Neural progenitor cell (in vitro differentiated cells): ENCODE measurements at regions not wholly inside any gene's neighbourhood (a gene's known extent, or its start where the extent isn't known, plus 50 kb on each side); places are given as distances from the start of the nearest gene placed in this dataset.

Source experiments
- DNase-seq: peaks from one replicate; pipeline ENCODE4 v3.0.0-alpha.2; 2016; ENCODE audit warnings: low spot score
- H2AFZ ChIP-seq: fragments of 200-600 bp; sonication (generic); replicated peaks from 2 replicates; pipeline ENCODE4 v1.6.1; 2016; ENCODE audit warnings: antibody characterized with exemption
- H3F3A ChIP-seq: fragments of 200-600 bp; sonication (generic); 2 replicates; pipeline ENCODE4 v1.6.1; 2016; ENCODE audit warnings: antibody characterized with exemption, low read depth
- H3K27ac ChIP-seq: fragments of 200-600 bp; sonication (generic); 2 replicates; pipeline ENCODE4 v1.5.1; 2016; ENCODE audit warnings: mild to moderate bottlenecking
- H3K27me3 ChIP-seq: fragments of 200-600 bp; sonication (generic); 2 replicates; pipeline ENCODE4 v1.6.1; 2016; ENCODE audit warnings: mild to moderate bottlenecking, moderate library complexity
- H3K36me3 ChIP-seq: fragments of 200-600 bp; sonication (generic); 2 replicates; pipeline ENCODE4 v1.5.1; 2016
- H3K4me1 ChIP-seq: fragments of 200-600 bp; sonication (generic); 2 replicates; pipeline ENCODE4 v1.6.1; 2016; ENCODE audit warnings: mixed run types
- H3K4me2 ChIP-seq: fragments of 200-600 bp; sonication (generic); 2 replicates; pipeline ENCODE4 v1.6.1; 2016
- H3K4me3 ChIP-seq: fragments of 200-600 bp; sonication (generic); 2 replicates; pipeline ENCODE4 v1.5.1; 2016
- H3K79me2 ChIP-seq: fragments of 200-600 bp; sonication (generic); 2 replicates; pipeline ENCODE4 v1.6.1; 2016; ENCODE audit warnings: low read depth
- H3K9ac ChIP-seq: fragments of 200-600 bp; sonication (generic); 2 replicates; pipeline ENCODE4 v1.6.1; 2016
- H3K9me3 ChIP-seq: fragments of 200-600 bp; sonication (generic); 2 replicates; pipeline ENCODE4 v1.5.1; 2016; ENCODE audit warnings: low read depth
- H4K20me1 ChIP-seq: fragments of 200-600 bp; sonication (generic); 2 replicates; pipeline ENCODE4 v1.6.1; 2016; ENCODE audit warnings: low read depth
- H3K27ac Mint-ChIP-seq: 3 replicates; pipeline ENCODE4 v1.8.0; 2021; ENCODE audit warnings: mixed read lengths
- H3K27me3 Mint-ChIP-seq: 2 replicates; pipeline ENCODE4 v1.8.0; 2022; ENCODE audit warnings: low read depth, mild to moderate bottlenecking, inconsistent platforms, moderate library complexity, mixed read lengths; ENCODE audit not compliant: insufficient read depth
- H3K36me3 Mint-ChIP-seq: 3 replicates; pipeline ENCODE4 v1.8.0; 2021; ENCODE audit warnings: mixed read lengths
- H3K4me1 Mint-ChIP-seq: 3 replicates; pipeline ENCODE4 v1.8.0; 2021; ENCODE audit warnings: mixed read lengths
- H3K4me3 Mint-ChIP-seq: 3 replicates; pipeline ENCODE4 v1.8.0; 2021; ENCODE audit warnings: mild to moderate bottlenecking, moderate library complexity, mixed read lengths
- H3K9me3 Mint-ChIP-seq: 3 replicates; pipeline ENCODE4 v1.8.0; 2020; ENCODE audit warnings: mixed read lengths
- CTCF ChIP-seq: fragments of 200-600 bp; sonication (generic); IDR thresholded peaks from 2 replicates; pipeline ENCODE4 v1.5.1; 2017; ENCODE audit warnings: antibody characterized with exemption, mild to moderate bottlenecking
- EZH2 ChIP-seq: fragments of 200-600 bp; sonication (generic); IDR thresholded peaks from 2 replicates; pipeline ENCODE4 v1.6.1; 2017; ENCODE audit warnings: antibody characterized with exemption, mild to moderate bottlenecking, moderate library complexity
- EZH2phosphoT487 ChIP-seq: fragments of 200-600 bp; sonication (generic); IDR thresholded peaks from 2 replicates; pipeline ENCODE4 v1.6.1; 2017; ENCODE audit warnings: antibody characterized with exemption

DNA sequence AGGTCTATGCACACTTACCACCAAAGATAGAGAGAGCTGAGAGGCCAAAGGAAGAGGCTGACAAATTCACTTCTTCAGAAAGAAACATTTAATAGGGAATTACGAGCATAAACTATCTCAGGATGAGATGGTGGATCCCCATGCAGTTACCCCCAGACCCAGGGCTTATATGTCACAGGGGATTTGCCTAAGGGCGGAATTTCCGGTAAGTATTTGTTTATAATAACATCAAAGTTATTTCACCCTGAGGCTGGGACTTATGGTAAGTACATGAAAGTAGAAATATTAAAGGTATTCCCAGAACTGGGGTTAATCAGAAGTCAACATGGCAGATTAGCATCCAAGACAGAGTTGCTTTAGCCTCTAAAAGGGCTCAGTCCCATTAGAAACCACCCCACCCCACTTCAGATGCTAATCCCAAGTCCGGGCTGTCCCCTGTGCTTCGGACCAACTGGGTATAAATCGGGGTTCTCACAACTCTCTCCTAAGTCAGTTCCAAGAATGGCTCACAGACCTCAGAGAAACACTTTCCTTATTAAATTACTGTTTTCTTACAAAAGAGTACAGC lies 247.4 kb upstream of the ZP4 start:
- H3K4me2 ChIP-seq, result no peak overlapping the region
- no peak for DNase-seq
- Mint-ChIP-seq H3K4me1 (no peaks in the 10 kb centered on the region), H3K36me3 (no peaks in the 10 kb centered on the region), H3K4me3 (no peak overlapping the region), H3K27ac (no peak overlapping the region), H3K9me3 (no peaks in the 10 kb centered on the region), H3K27me3 (no peaks in the 10 kb centered on the region)
- peak overlapping the region; percentile 34 for H2AFZ ChIP-seq
- no peaks in the 10 kb centered on the region for H3K4me1 ChIP-seq
- no peak overlapping the region for H3K4me3 ChIP-seq
- no peaks in the 10 kb centered on the region for H3F3A ChIP-seq
- no peaks in the 10 kb centered on the region for H3K9me3 ChIP-seq
- H3K79me2 ChIP-seq, result no peaks in the 10 kb centered on the region
- no peaks in the 10 kb centered on the region for H3K27me3 ChIP-seq
- TF ChIP-seq EZH2phosphoT487 (no peak), CTCF (no peak), EZH2 (no peak)
- no peak overlapping the region for H3K9ac ChIP-seq
- no peaks in the 10 kb centered on the region for H3K36me3 ChIP-seq
- no peak overlapping the region for H3K27ac ChIP-seq
- no peaks in the 10 kb centered on the region for H4K20me1 ChIP-seq

- Histone ChIP-seq H2AFZ (peak overlapping the region; percentile 42), H4K20me1 (no peaks in the 10 kb centered on the region), H3K9ac (no peak overlapping the region), H3K27ac (no peak overlapping the region), H3K4me2 (no peak overlapping the region), H3K9me3 (no peaks in the 10 kb centered on the region), H3K4me3 (no peak overlapping the region), H3K27me3 (no peaks in the 10 kb centered on the region), H3K79me2 (no peaks in the 10 kb centered on the region), H3K4me1 (no peaks in the 10 kb centered on the region), H3F3A (no peaks in the 10 kb centered on the region), H3K36me3 (no peaks in the 10 kb centered on the region)
- Mint-ChIP-seq H3K9me3 (no peaks in the 10 kb centered on the region), H3K4me3 (no peak overlapping the region), H3K27ac (no peak overlapping the region), H3K36me3 (no peaks in the 10 kb centered on the region), H3K4me1 (no peaks in the 10 kb centered on the region), H3K27me3 (no peaks in the 10 kb centered on the region)
- no peak for DNase-seq
- no peak for TF ChIP-seq EZH2
- TF ChIP-seq EZH2phosphoT487, result no peak
These were observed 245.3 kb upstream of the ZP4 start for GRCh38 chr1:238135708-238136664.

GRCh38 chr1:238129677-238130076 lies 239.0 kb upstream of the ZP4 start:
- Histone ChIP-seq H3K9me3 (no peaks in the 10 kb centered on the region), H3K4me3 (no peak overlapping the region), H3K36me3 (no peaks in the 10 kb centered on the region), H3K79me2 (no peaks in the 10 kb centered on the region), H3K4me1 (no peaks in the 10 kb centered on the region), H2AFZ (peak overlapping the region; percentile 14), H3K4me2 (no peak overlapping the region), H3F3A (no peaks in the 10 kb centered on the region), H4K20me1 (no peaks in the 10 kb centered on the region), H3K27me3 (no peaks in the 10 kb centered on the region), H3K9ac (no peak overlapping the region), H3K27ac (no peak overlapping the region)
- TF ChIP-seq EZH2, result no peak
- no peak for TF ChIP-seq CTCF
- no peak for TF ChIP-seq EZH2phosphoT487
- no peak overlapping the region for H3K27ac Mint-ChIP-seq
- no peaks in the 10 kb centered on the region for H3K36me3 Mint-ChIP-seq
- no peaks in the 10 kb centered on the region for H3K27me3 Mint-ChIP-seq
- H3K4me3 Mint-ChIP-seq, result no peak overlapping the region
- no peaks in the 10 kb centered on the region for H3K4me1 Mint-ChIP-seq
- no peak for DNase-seq
- no peaks in the 10 kb centered on the region for H3K9me3 Mint-ChIP-seq

GRCh38 chr1:238123201-238123600 lies 232.5 kb upstream of the ZP4 start:
- Histone ChIP-seq H3K9ac (no peak overlapping the region), H3K79me2 (no peaks in the 10 kb centered on the region), H4K20me1 (no peaks in the 10 kb centered on the region), H3K9me3 (no peaks in the 10 kb centered on the region), H3K4me1 (peaks cover 7% of the 10 kb centered on the region), H3K27me3 (no peaks in the 10 kb centered on the region), H3K36me3 (no peaks in the 10 kb centered on the region), H3K27ac (no peak overlapping the region), H2AFZ (no peak overlapping the region), H3K4me2 (no peak overlapping the region), H3K4me3 (no peak overlapping the region), H3F3A (no peaks in the 10 kb centered on the region)
- TF ChIP-seq EZH2 (no peak), EZH2phosphoT487 (no peak), CTCF (no peak)
- no peak for DNase-seq
- no peak overlapping the region for H3K4me3 Mint-ChIP-seq
- H3K9me3 Mint-ChIP-seq, result no peaks in the 10 kb centered on the region
- H3K4me1 Mint-ChIP-seq, result no peaks in the 10 kb centered on the region
- no peaks in the 10 kb centered on the region for H3K27me3 Mint-ChIP-seq
- no peak overlapping the region for H3K27ac Mint-ChIP-seq
- no peaks in the 10 kb centered on the region for H3K36me3 Mint-ChIP-seq
